CMK (cell line): ENCODE measurements at regions not wholly inside any gene's neighbourhood (a gene's known extent, or its start where the extent isn't known, plus 50 kb on each side); places are given as distances from the start of the nearest gene placed in this dataset.
A peak's percentile ranks its signal among the peaks of the same experiment; 100 is the strongest.

ENCODE experiments used
- DNase-seq: peaks from one replicate; pipeline ENCODE4 v3.0.0-alpha.2; 2010; ENCODE audit warnings: low read depth

GRCh38 chr20:50242548-50242862, 51.9 kb downstream of the CEBPB start:
- no peak for DNase-seq

- DNase-seq, result no peak
These were observed 52.4 kb downstream of the CEBPB start for GRCh38 chr20:50242863-50243609.

GRCh38 chr20:50243610-50244351, 53.2 kb downstream of the CEBPB start:
- no peak for DNase-seq

GRCh38 chr20:50244352-50245149, 53.9 kb downstream of the CEBPB start:
- DNase-seq, result no peak

GRCh38 chr20:50245498-50246366, 55.1 kb downstream of the CEBPB start:
- DNase-seq, result peak; percentile 26

- no peak for DNase-seq
These were observed 56.0 kb downstream of the CEBPB start for GRCh38 chr20:50246367-50247195.

GRCh38 chr20:50247196-50248094, 56.8 kb downstream of the CEBPB start:
- DNase-seq, result no peak

GRCh38 chr20:50248104-50248641, 57.5 kb downstream of the CEBPB start:
- DNase-seq, result no peak

- no peak for DNase-seq
These were observed 59.1 kb downstream of the CEBPB start for GRCh38 chr20:50249447-50250388.

GRCh38 chr20:50250679-50251382, 60.2 kb downstream of the CEBPB start:
- DNase-seq, result no peak

- DNase-seq, result no peak
These were observed 60.7 kb downstream of the CEBPB start for GRCh38 chr20:50251383-50251748.

GRCh38 chr20:50251992-50252511, 61.4 kb downstream of the CEBPB start:
- DNase-seq, result no peak

- DNase-seq, result no peak
These were observed 62.1 kb downstream of the CEBPB start for GRCh38 chr20:50252701-50253100.

- no peak for DNase-seq
These were observed 62.5 kb downstream of the CEBPB start for GRCh38 chr20:50253101-50253500.

GRCh38 chr20:50254466-50255079, 63.9 kb downstream of the CEBPB start:
- no peak for DNase-seq

GRCh38 chr20:50256577-50256976, 65.9 kb downstream of the CEBPB start:
- DNase-seq, result no peak

- DNase-seq, result no peak
These were observed 67.2 kb downstream of the CEBPB start for GRCh38 chr20:50257860-50258259.
